ENCODE measurements at regions not wholly inside any gene's neighbourhood (a gene's known extent, or its start where the extent isn't known, plus 50 kb on each side); places are given as distances from the start of the nearest gene placed in this dataset.
"Not testable (repeated sequence)": the region's sequence is repeated elsewhere in the genome, so short reads cannot be mapped to it uniquely, and the experiment has no call there.

DNA sequence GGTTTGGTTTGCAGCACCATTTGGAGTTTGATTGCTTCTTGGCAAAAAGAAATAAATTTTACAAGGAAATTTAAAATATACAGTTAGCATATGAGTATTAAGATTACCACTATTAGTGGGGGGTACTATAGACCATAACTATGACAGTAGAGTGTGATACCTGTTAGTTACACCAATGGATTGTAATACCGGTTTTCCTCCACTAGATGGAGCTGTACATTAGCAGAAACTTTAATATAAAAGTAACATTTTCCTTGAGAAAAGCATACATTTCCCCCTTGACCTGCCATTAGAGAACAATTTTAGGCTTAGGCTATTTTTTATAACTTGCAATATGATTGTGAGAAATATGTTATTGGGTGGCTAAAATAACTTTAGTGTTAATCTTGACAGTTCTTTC, 163.9 kb upstream of the TGIF2LX start:
- TF ChIP-seq CTCF (IDR thresholded peaks at IDR 0.05; ENCODE audit: poor library complexity) = peak; percentile 55
- not testable (repeated sequence) for TF ChIP-seq EZH2phosphoT487 (IDR thresholded peaks at IDR 0.05; ENCODE audit: low read depth, severe bottlenecking, unreplicated experiment); EZH2 (IDR thresholded peaks at IDR 0.05; ENCODE audit: borderline replicate concordance)

Measured in hepatocyte (in vitro differentiated cells).